ENCODE measurements at regions not wholly inside any gene's neighbourhood (a gene's known extent, or its start where the extent isn't known, plus 50 kb on each side); places are given as distances from the start of the nearest gene placed in this dataset.

DNA sequence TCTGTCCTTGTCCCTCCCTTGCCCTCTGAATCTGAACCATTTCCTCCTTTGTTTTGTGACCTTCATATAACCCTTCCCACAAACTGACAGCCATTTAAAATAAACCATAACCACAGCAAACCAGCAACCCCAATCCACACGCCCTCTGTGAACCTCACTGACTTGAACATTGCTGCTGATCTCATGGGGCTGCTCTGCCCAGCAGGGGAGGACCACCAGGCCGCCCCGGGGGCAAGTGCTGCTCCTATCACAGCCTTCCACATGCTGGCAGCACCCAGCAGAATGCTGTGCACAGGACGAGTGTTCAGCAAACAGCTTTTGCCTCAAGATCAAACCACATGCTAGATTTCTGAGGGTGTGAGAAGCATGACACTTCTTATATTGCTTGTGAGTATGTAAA is 73.9 kb upstream of the UXS1 start:
- no peak overlapping the region for H2AFZ ChIP-seq (ENCODE audit: low read length)
- no peaks in the 10 kb centered on the region; a peak in 1 of 7 replicates for H3K27me3 ChIP-seq (replicated peaks in 1 of 4; ENCODE audit: control insufficient read depth in 3 of 4, extremely low read depth in 1 of 4, insufficient read depth in 3 of 4, low read length in 3 of 4)
- CTCF ChIA-PET (ENCODE audit: partially characterized antibody): no interaction called here
- POLR2A ChIA-PET (ENCODE audit: partially characterized antibody): no interaction called here
- no peaks in the 10 kb centered on the region for H4K20me1 ChIP-seq (replicated peaks in 1 of 2; ENCODE audit: control insufficient read depth in 1 of 2, insufficient read depth in 2 of 2, low read length in 2 of 2)
- H4K91ac ChIP-seq (replicated peaks; ENCODE audit: insufficient read length, low read length): no peak overlapping the region
- no peak overlapping the region for H3K14ac ChIP-seq (ENCODE audit: insufficient read length)
- H4K8ac ChIP-seq (ENCODE audit: extremely low read depth, insufficient read depth, low read length): no peak overlapping the region
- DNase-seq (ENCODE audit: low read depth in 1 of 2, low spot score in 2 of 2) (no peak), FAIRE-seq (no peak)
- H3K23ac ChIP-seq (ENCODE audit: insufficient read length): no peak overlapping the region
- H2BK120ac ChIP-seq (replicated peaks; ENCODE audit: low read depth, low read length): no peak overlapping the region
- H2BK5ac ChIP-seq (ENCODE audit: low read depth, low read length): no peak overlapping the region
- H3K4me1 ChIP-seq (replicated peaks in 1 of 4; ENCODE audit: control insufficient read depth in 3 of 4, insufficient read depth in 4 of 4, low read length in 3 of 4): peaks cover 0 to 18% (median 4%) of the 10 kb centered on the region in 4 experiments; a peak in 5 of 7 replicates
- H3K56ac ChIP-seq (replicated peaks; ENCODE audit: insufficient read length, low read depth, low read length): no peak overlapping the region
- no peak overlapping the region for H2BK15ac ChIP-seq (ENCODE audit: low read length)
- WGBS, 2 experiments (ENCODE audit: extremely low coverage in 1 of 2, insufficient coverage in 1 of 2, insufficient read length in 1 of 2, insufficient replicate concordance in 2 of 2, low coverage in 1 of 2, low lambda C conversion rate in 2 of 2, missing lambda C conversion rate in 1 of 2): 96% methylated on average over 4 of the region's 4 CpGs; no CpG with 5 or more reads in 1 of the 2 experiments
- H4K5ac ChIP-seq (ENCODE audit: insufficient read length, low read depth, low read length): no peak overlapping the region
- H2BK20ac ChIP-seq (ENCODE audit: low read length): no peak overlapping the region
- H3K79me2 ChIP-seq (ENCODE audit: control insufficient read depth in 1 of 2, insufficient read depth in 2 of 2, low read length in 2 of 2): no peaks in the 10 kb centered on the region
- H3K79me1 ChIP-seq (ENCODE audit: low read depth, low read length): no peaks in the 10 kb centered on the region
- H3K9ac ChIP-seq (replicated peaks in 1 of 4; ENCODE audit: extremely low read depth in 1 of 4, low read depth in 3 of 4, low read length in 3 of 4): no peak overlapping the region
- H3K18ac ChIP-seq (ENCODE audit: extremely low read depth, low read length): no peak overlapping the region
- no peak overlapping the region for H3K27ac ChIP-seq (ENCODE audit: low read depth, low read length)
- H3K4ac ChIP-seq (replicated peaks; ENCODE audit: insufficient read length, low read depth, low read length): no peak overlapping the region
- no peak overlapping the region for H3K4me2 ChIP-seq (ENCODE audit: insufficient read depth in 1 of 2, low read depth in 2 of 2, low read length in 2 of 2)
- peaks cover 4% of the 10 kb centered on the region; the same call in 1 of the 2 replicates for H3K23me2 ChIP-seq (ENCODE audit: low read depth, low read length)
- no peaks in the 10 kb centered on the region for H3K36me3 ChIP-seq (ENCODE audit: control insufficient read depth in 2 of 4, insufficient read depth in 4 of 4, low read length in 3 of 4)
- H2BK12ac ChIP-seq (ENCODE audit: low read depth, low read length): no peak overlapping the region
- H3K4me3 ChIP-seq (ENCODE audit: extremely low read depth in 1 of 4, insufficient read depth in 2 of 4, low read depth in 3 of 4, low read length in 4 of 4): no peak overlapping the region
- H3K9me3 ChIP-seq (ENCODE audit: insufficient read depth in 2 of 2, low read depth in 1 of 2, low read length in 1 of 2): no peaks in the 10 kb centered on the region
- no peak overlapping the region for H2AK5ac ChIP-seq (ENCODE audit: low read depth, low read length)
- TF ChIP-seq CHD7 (IDR thresholded peaks at IDR 0.05; ENCODE audit: insufficient replicate concordance, low read length): no peak
